Adrenal gland (tissue), 5 donors: ENCODE measurements at regions not wholly inside any gene's neighbourhood (a gene's known extent, or its start where the extent isn't known, plus 50 kb on each side); places are given as distances from the start of the nearest gene placed in this dataset.

ENCODE experiments used
- CTCF ChIP-seq, 6 experiments: fragments of 450-650 bp in 4 of 6; fragments of 200-600 bp in 2 of 6; sonication (generic) in 1 of 6; IDR thresholded peaks; 1 replicate in 5 of 6; 2 replicates in 1 of 6; pipeline versions ENCODE4 v1.5.1 to v1.8.0; 2016 to 2021; ENCODE audit warnings: antibody characterized with exemption in 6 of 6, mild to moderate bottlenecking in 2 of 6, moderate library complexity in 1 of 6
- POLR2A ChIP-seq, 2 donors: fragments of 450-650 bp; IDR thresholded peaks; one replicate each; pipeline ENCODE4 v1.6.1; 2017; ENCODE audit warnings: antibody characterized with exemption in 2 of 2, mild to moderate bottlenecking in 2 of 2, moderate library complexity in 1 of 2
- donor health status: DM: no; HTN: no; CAD: no.

GRCh38 chr16:16933861-16934260 lies 536.9 kb downstream of the XYLT1 start:
- TF ChIP-seq CTCF (IDR thresholded peaks at IDR 0.05) (no peak), POLR2A (IDR thresholded peaks at IDR 0.05) (no peak)
